OCI-LY7 (cell line): ENCODE measurements at regions not wholly inside any gene's neighbourhood (a gene's known extent, or its start where the extent isn't known, plus 50 kb on each side); places are given as distances from the start of the nearest gene placed in this dataset.

Experiments
- BruUV-seq: library from RNA; stranded (reverse); fragments of 400-500 nt; replicated peaks from 2 replicates; lab custom pipeline; 2021; lab: Mats Ljungman, UMichigan
- CTCF ChIA-PET: fragments of 300-600 bp; sonication (Branson Sonifier 250); formaldehyde crosslinking; loops from one replicate; lab custom pipeline; 2022; ENCODE audit warnings: antibody characterized with exemption; ENCODE audit not compliant: unreplicated experiment; lab: Charles Lee
- POLR2A ChIA-PET: fragments of 300-600 bp; sonication (Branson Sonifier 250); formaldehyde crosslinking; loops from one replicate; lab custom pipeline; 2022; ENCODE audit warnings: antibody characterized with exemption; lab: Charles Lee
- DNase-seq: peaks from one replicate; pipeline ENCODE4 v3.0.0-alpha.2; 2015; ENCODE audit warnings: low spot score
- H2AFZ ChIP-seq: fragments of 200-600 bp; sonication (generic), shearing (Covaris generic); 2 replicates; pipeline ENCODE4 v1.6.1; 2014; ENCODE audit warnings: mild to moderate bottlenecking, antibody characterized with exemption, low read length, moderate library complexity
- H3K27ac ChIP-seq: fragments of 200-600 bp; sonication (generic); 2 replicates; pipeline ENCODE4 v1.5.1; 2014; ENCODE audit warnings: mixed run types, low read depth, mild to moderate bottlenecking, moderate library complexity, low read length, inconsistent platforms; ENCODE audit not compliant: poor library complexity, severe bottlenecking
- H3K36me3 ChIP-seq: fragments of 200-600 bp; sonication (generic); 2 replicates; pipeline ENCODE4 v1.6.1; 2014; ENCODE audit warnings: mild to moderate bottlenecking, antibody characterized with exemption, low read length, moderate library complexity, mixed read lengths; ENCODE audit not compliant: insufficient read depth
- H3K4me1 ChIP-seq: fragments of 200-600 bp; sonication (generic); 2 replicates; pipeline ENCODE4 v1.5.1; 2014; ENCODE audit warnings: mild to moderate bottlenecking, low read length; ENCODE audit not compliant: insufficient read depth, poor library complexity, severe bottlenecking
- H3K4me2 ChIP-seq: fragments of 200-600 bp; sonication (generic); 2 replicates; pipeline ENCODE4 v1.6.1; 2014; ENCODE audit warnings: mild to moderate bottlenecking, low read length
- H3K4me3 ChIP-seq: fragments of 200-600 bp; sonication (generic); 2 replicates; pipeline ENCODE4 v1.5.1; 2014; ENCODE audit warnings: mild to moderate bottlenecking, low read depth, low read length; ENCODE audit not compliant: poor library complexity, severe bottlenecking
- H3K79me2 ChIP-seq: fragments of 200-600 bp; sonication (generic); 2 replicates; pipeline ENCODE4 v1.6.1; 2016; ENCODE audit warnings: low read depth, mild to moderate bottlenecking, low read length, moderate library complexity, mixed read lengths; ENCODE audit not compliant: insufficient read depth
- H3K9me2 ChIP-seq: fragments of 200-600 bp; sonication (generic); 2 replicates; pipeline ENCODE4 v1.6.1; 2016; ENCODE audit warnings: mild to moderate bottlenecking, low read length, mixed read lengths; ENCODE audit not compliant: insufficient read depth
- H3K9me3 ChIP-seq: fragments of 200-600 bp; sonication (generic); 2 replicates; pipeline ENCODE4 v1.6.1; 2014; ENCODE audit warnings: mild to moderate bottlenecking, mixed run types, low read length, mixed read lengths
- H4K20me1 ChIP-seq: fragments of 200-600 bp; sonication (generic); 2 replicates; pipeline ENCODE4 v1.6.1; 2014; ENCODE audit warnings: mild to moderate bottlenecking, antibody characterized with exemption, low read length, moderate library complexity, mixed read lengths; ENCODE audit not compliant: insufficient read depth
- CTCF ChIP-seq: fragments of 200-600 bp; sonication (generic); conservative IDR thresholded peaks from 2 replicates; pipeline ENCODE4 v1.5.1; 2014; ENCODE audit warnings: mild to moderate bottlenecking, antibody characterized with exemption, low read length, moderate library complexity, mixed read lengths
- EZH2phosphoT487 ChIP-seq: fragments of 200-600 bp; sonication (generic); IDR thresholded peaks from 2 replicates; pipeline ENCODE4 v1.6.1; 2018; ENCODE audit warnings: low read depth, borderline replicate concordance, mild to moderate bottlenecking, mixed run types, antibody characterized with exemption, low read length, moderate library complexity, mixed read lengths
- intact Hi-C: fragments of 100-400 bp; cut with micrococcal nuclease; formaldehyde crosslinking; loops from one replicate; pipeline ENCODE4 v1.10.0; 2022; ENCODE audit not compliant: unreplicated experiment

GRCh38 chr2:83654091-83654611 lies 804.9 kb downstream of the SUCLG1 start:
- Histone ChIP-seq H2AFZ (no peak overlapping the region), H3K9me3 (no peaks in the 10 kb centered on the region), H3K36me3 (no peaks in the 10 kb centered on the region), H3K9me2 (no peaks in the 10 kb centered on the region), H3K79me2 (no peaks in the 10 kb centered on the region), H3K4me3 (no peak overlapping the region), H4K20me1 (no peaks in the 10 kb centered on the region), H3K4me2 (no peak overlapping the region), H3K27ac (no peak overlapping the region), H3K4me1 (no peaks in the 10 kb centered on the region)
- POLR2A ChIA-PET: no interaction called here
- no peak for DNase-seq
- intact Hi-C loops: no loop called here
- no TSS peak for BruUV-seq
- CTCF ChIA-PET: no interaction called here
- TF ChIP-seq CTCF (no peak), EZH2phosphoT487 (no peak)

- no peak for DNase-seq
- no peak overlapping the region for H2AFZ ChIP-seq
- no peak overlapping the region for H3K4me3 ChIP-seq
- H3K36me3 ChIP-seq: no peaks in the 10 kb centered on the region
- TF ChIP-seq CTCF (no peak), EZH2phosphoT487 (no peak)
- H3K4me2 ChIP-seq: no peak overlapping the region
- no peak overlapping the region for H3K27ac ChIP-seq
- intact Hi-C loops: no loop called here
- no peaks in the 10 kb centered on the region for H3K9me3 ChIP-seq
- H4K20me1 ChIP-seq: no peaks in the 10 kb centered on the region
- CTCF ChIA-PET: no interaction called here
- H3K4me1 ChIP-seq: no peaks in the 10 kb centered on the region
- H3K9me2 ChIP-seq: no peaks in the 10 kb centered on the region
- BruUV-seq: no TSS peak
- no peaks in the 10 kb centered on the region for H3K79me2 ChIP-seq
- POLR2A ChIA-PET: no interaction called here
These were observed 808.2 kb downstream of the SUCLG1 start for GRCh38 chr2:83650898-83651297.

DNA sequence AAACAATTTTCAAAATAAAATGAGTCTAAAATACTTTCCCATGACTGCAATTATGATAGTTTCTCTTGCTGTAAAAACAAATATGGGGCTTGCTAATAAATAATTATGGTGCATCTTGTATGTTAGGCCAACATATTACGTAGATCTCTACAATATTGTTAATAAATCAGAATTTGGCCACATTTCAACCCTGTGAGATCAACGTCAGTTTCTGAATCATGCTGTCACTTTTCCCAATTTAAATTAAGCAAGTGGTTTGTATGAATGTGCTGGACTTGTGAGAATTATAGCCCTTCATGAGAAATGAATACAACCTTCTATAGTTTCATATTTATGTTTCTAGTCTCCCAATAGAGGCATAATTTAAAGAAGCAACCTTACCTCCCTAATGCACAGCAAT lies 808.9 kb downstream of the SUCLG1 start:
- H3K9me3 ChIP-seq: no peaks in the 10 kb centered on the region
- no peak overlapping the region for H3K4me3 ChIP-seq
- no peaks in the 10 kb centered on the region for H3K79me2 ChIP-seq
- no peaks in the 10 kb centered on the region for H3K4me1 ChIP-seq
- no peak overlapping the region for H3K27ac ChIP-seq
- no peak overlapping the region for H2AFZ ChIP-seq
- H3K9me2 ChIP-seq: no peaks in the 10 kb centered on the region
- DNase-seq: no peak
- intact Hi-C loops: no loop called here
- TF ChIP-seq CTCF (no peak), EZH2phosphoT487 (no peak)
- no peaks in the 10 kb centered on the region for H3K36me3 ChIP-seq
- H3K4me2 ChIP-seq: no peak overlapping the region
- ChIA-PET POLR2A (no interaction called here), CTCF (no interaction called here)
- no peaks in the 10 kb centered on the region for H4K20me1 ChIP-seq
- no TSS peak for BruUV-seq
